Endothelial cell (in vitro differentiated cells): ENCODE measurements at regions not wholly inside any gene's neighbourhood (a gene's known extent, or its start where the extent isn't known, plus 50 kb on each side); places are given as distances from the start of the nearest gene placed in this dataset.
"Not testable (repeated sequence)": the region's sequence is repeated elsewhere in the genome, so short reads cannot be mapped to it uniquely, and the experiment has no call there.

Experiments used
- DNase-seq: peaks from one replicate; pipeline ENCODE4 v3.0.0; 2021; ENCODE audit warnings: low spot score
- H3K27ac Mint-ChIP-seq: one replicate; pipeline ENCODE4 v1.8.0; 2021; ENCODE audit warnings: mixed read lengths, inconsistent platforms; ENCODE audit not compliant: unreplicated experiment
- H3K27me3 Mint-ChIP-seq: one replicate; pipeline ENCODE4 v1.8.0; 2021; ENCODE audit warnings: mild to moderate bottlenecking, moderate library complexity, mixed read lengths, inconsistent platforms; ENCODE audit not compliant: unreplicated experiment
- H3K36me3 Mint-ChIP-seq: one replicate; pipeline ENCODE4 v1.8.0; 2021; ENCODE audit warnings: mild to moderate bottlenecking, low read depth, mixed read lengths, inconsistent platforms; ENCODE audit not compliant: unreplicated experiment
- H3K4me1 Mint-ChIP-seq: one replicate; pipeline ENCODE4 v1.8.0; 2021; ENCODE audit warnings: mild to moderate bottlenecking, mixed read lengths, inconsistent platforms; ENCODE audit not compliant: unreplicated experiment
- H3K4me3 Mint-ChIP-seq: one replicate; pipeline ENCODE4 v1.8.0; 2021; ENCODE audit warnings: mild to moderate bottlenecking, mixed read lengths, inconsistent platforms; ENCODE audit not compliant: unreplicated experiment
- H3K9me3 Mint-ChIP-seq: one replicate; pipeline ENCODE4 v1.8.0; 2021; ENCODE audit warnings: mixed read lengths, inconsistent platforms; ENCODE audit not compliant: unreplicated experiment
- CTCF ChIP-seq: fragments of 200-600 bp; sonication (generic); IDR thresholded peaks from one replicate; pipeline ENCODE4 v1.5.0; 2021; ENCODE audit warnings: antibody characterized with exemption; ENCODE audit not compliant: unreplicated experiment

- Mint-ChIP-seq H3K9me3 (no peaks in the 10 kb centered on the region), H3K4me3 (no peak overlapping the region), H3K36me3 (no peaks in the 10 kb centered on the region), H3K4me1 (no peaks in the 10 kb centered on the region), H3K27ac (no peak overlapping the region), H3K27me3 (peaks cover 3% of the 10 kb centered on the region)
- TF ChIP-seq CTCF = no peak
- no peak for DNase-seq
These were observed 317.0 kb downstream of the ICE1 start for GRCh38 chr5:5739490-5739945.

DNA sequence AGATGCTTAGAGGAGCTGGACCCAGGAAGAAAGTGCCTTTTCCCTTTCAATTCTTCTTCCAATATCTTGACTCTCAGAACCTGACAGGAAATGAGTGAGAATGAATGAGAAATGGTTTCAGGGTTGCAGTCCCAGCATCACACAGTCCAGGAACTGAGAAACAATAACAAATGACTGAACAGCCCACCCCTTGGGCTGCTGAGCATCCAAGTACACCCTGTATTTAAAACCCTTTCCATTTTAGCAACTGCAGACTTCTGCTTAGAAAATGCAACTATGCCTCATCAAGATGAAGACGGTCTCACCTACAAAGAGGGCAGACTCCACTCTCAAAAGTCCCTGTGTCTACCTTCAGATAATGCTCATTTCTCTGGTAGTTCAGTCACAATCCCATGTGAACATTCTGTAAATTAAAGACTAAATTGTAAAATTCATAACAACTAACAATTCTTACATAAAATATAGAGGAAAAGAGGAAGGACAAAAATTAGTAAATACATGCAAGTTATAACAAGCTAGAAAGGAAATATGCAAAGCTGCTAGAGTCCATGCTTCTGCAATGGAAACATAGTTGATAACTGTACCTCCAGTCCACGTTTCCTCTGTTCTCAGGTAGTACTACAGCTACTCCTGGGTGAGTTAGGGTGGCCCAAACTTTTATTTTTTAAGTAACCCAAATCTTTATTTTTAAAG is 316.5 kb downstream of the ICE1 start:
- Mint-ChIP-seq H3K4me1 (no peaks in the 10 kb centered on the region), H3K36me3 (no peaks in the 10 kb centered on the region), H3K27me3 (peaks cover 3% of the 10 kb centered on the region), H3K4me3 (no peak overlapping the region), H3K9me3 (no peaks in the 10 kb centered on the region), H3K27ac (no peak overlapping the region)
- no peak for TF ChIP-seq CTCF
- DNase-seq = no peak

DNA sequence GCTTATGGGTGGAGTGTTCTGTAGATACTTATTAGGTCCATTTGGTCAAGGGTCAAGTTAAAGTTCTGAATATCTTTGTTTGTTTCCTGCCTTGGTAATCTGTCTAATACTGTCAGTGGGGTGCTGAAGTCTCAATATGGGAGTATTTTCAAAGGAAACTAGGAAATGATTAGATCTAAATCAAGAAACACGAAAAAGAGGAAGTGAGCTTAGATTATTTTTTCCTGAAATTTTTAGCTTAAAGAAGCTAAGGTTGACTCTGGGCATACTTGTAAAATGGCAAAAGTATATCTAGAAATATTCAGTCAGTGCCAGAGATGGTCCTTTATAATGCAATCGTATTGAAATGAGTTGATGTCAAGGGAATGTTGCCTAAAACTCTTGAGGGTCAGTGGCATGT is 313.5 kb downstream of the ICE1 start:
- no peaks in the 10 kb centered on the region for H3K36me3 Mint-ChIP-seq
- TF ChIP-seq CTCF = no peak
- H3K9me3 Mint-ChIP-seq = no peaks in the 10 kb centered on the region
- H3K4me3 Mint-ChIP-seq = no peak overlapping the region
- H3K27me3 Mint-ChIP-seq = peaks cover 3% of the 10 kb centered on the region
- DNase-seq = no peak
- no peaks in the 10 kb centered on the region for H3K4me1 Mint-ChIP-seq
- no peak overlapping the region for H3K27ac Mint-ChIP-seq

GRCh38 chr5:5733058-5733457 is 310.6 kb downstream of the ICE1 start:
- H3K36me3 Mint-ChIP-seq, DNase-seq, H3K9me3 Mint-ChIP-seq, H3K27ac Mint-ChIP-seq, H3K4me3 Mint-ChIP-seq, H3K4me1 Mint-ChIP-seq, H3K27me3 Mint-ChIP-seq: not testable (repeated sequence)

- DNase-seq = no peak
- no peaks in the 10 kb centered on the region for H3K9me3 Mint-ChIP-seq
- H3K4me1 Mint-ChIP-seq = no peaks in the 10 kb centered on the region
- H3K27ac Mint-ChIP-seq = no peak overlapping the region
- H3K36me3 Mint-ChIP-seq = no peaks in the 10 kb centered on the region
- no peak for TF ChIP-seq CTCF
- no peak overlapping the region for H3K4me3 Mint-ChIP-seq
- H3K27me3 Mint-ChIP-seq = peaks cover 4% of the 10 kb centered on the region
These were observed 303.9 kb downstream of the ICE1 start for GRCh38 chr5:5726401-5726800.
